ENCODE measurements at regions not wholly inside any gene's neighbourhood (a gene's known extent, or its start where the extent isn't known, plus 50 kb on each side); places are given as distances from the start of the nearest gene placed in this dataset.
"Not testable (repeated sequence)": the region's sequence is repeated elsewhere in the genome, so short reads cannot be mapped to it uniquely, and the experiment has no call there.

DNA sequence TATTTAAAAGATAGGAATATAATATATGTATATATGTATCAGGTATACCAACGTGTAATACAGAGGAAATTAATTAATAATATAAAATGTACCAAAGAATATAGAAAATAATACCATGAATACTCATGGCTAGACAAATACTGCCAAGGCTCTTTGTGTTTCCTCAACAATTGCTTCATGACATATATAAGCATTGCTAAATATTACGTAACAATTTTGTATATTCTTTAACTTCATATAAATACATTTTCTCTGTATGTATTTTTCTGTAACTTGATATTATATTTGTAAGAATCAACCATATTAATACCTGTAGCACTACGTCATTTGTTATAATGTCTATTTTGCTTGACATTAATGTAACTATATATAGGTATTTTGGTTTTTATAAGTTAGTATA, 104.0 kb downstream of the CEP44 start:
- no peak for TF ChIP-seq EZH2phosphoT487 (IDR thresholded peaks at IDR 0.05; ENCODE audit: borderline replicate concordance)
- TF ChIP-seq, protein P1, sequence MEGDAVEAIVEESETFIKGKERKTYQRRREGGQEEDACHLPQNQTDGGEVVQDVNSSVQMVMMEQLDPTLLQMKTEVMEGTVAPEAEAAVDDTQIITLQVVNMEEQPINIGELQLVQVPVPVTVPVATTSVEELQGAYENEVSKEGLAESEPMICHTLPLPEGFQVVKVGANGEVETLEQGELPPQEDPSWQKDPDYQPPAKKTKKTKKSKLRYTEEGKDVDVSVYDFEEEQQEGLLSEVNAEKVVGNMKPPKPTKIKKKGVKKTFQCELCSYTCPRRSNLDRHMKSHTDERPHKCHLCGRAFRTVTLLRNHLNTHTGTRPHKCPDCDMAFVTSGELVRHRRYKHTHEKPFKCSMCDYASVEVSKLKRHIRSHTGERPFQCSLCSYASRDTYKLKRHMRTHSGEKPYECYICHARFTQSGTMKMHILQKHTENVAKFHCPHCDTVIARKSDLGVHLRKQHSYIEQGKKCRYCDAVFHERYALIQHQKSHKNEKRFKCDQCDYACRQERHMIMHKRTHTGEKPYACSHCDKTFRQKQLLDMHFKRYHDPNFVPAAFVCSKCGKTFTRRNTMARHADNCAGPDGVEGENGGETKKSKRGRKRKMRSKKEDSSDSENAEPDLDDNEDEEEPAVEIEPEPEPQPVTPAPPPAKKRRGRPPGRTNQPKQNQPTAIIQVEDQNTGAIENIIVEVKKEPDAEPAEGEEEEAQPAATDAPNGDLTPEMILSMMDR (conservative IDR thresholded peaks at IDR 0.05; ENCODE audit: low read length): no peak
- no peaks in the 10 kb centered on the region for H3K9me2 ChIP-seq (replicated peaks; ENCODE audit: low read depth, low read length)
- no peaks in the 10 kb centered on the region for H3K9me3 ChIP-seq (ENCODE audit: insufficient read depth, low read depth, low read length)
- H3K4me1 ChIP-seq (ENCODE audit: insufficient read depth, low read length, poor library complexity, severe bottlenecking): peaks cover 8% of the 10 kb centered on the region
- H3K4me3 ChIP-seq (ENCODE audit: low read length, poor library complexity, severe bottlenecking): no peak overlapping the region
- no peak overlapping the region for H3K4me2 ChIP-seq (ENCODE audit: low read depth, low read length, poor library complexity, severe bottlenecking)
- H3K36me3 ChIP-seq (ENCODE audit: insufficient read depth, low read length): no peaks in the 10 kb centered on the region
- no peaks in the 10 kb centered on the region for H4K20me1 ChIP-seq (ENCODE audit: insufficient read depth, low read length, poor library complexity, severe bottlenecking)
- no peaks in the 10 kb centered on the region for H3K79me2 ChIP-seq (ENCODE audit: insufficient read depth, low read length)
- no peaks in the 10 kb centered on the region for H3F3A ChIP-seq (ENCODE audit: low read depth)
- no peaks in the 10 kb centered on the region for H3K27me3 ChIP-seq (ENCODE audit: insufficient read depth, low read length, poor library complexity, severe bottlenecking)
- H2AFZ ChIP-seq (ENCODE audit: low read length): no peak overlapping the region
- no peak overlapping the region for H3K9ac ChIP-seq (ENCODE audit: low read depth, low read length, poor library complexity, severe bottlenecking)

DNA sequence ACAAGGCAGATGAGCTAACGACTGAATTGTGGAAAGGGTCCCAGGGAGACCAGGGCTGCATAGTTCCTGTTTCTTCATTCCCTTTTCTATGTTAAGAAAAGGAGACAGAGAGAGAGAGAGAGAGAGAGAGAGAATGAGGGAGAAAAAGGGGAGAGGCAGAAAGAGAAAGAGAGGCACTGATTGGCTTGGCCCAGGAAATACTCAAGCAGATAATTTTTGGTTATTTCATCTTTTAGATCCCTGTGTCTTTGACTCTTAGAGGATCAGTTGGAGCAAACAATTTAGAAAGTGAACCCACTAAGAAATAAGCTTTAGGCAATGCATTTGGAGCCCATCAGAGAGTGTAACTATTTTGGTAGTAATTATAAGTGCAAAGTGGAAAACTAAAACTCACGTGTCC, 103.4 kb downstream of the CEP44 start:
- H3K9ac ChIP-seq (ENCODE audit: low read depth, low read length, poor library complexity, severe bottlenecking): no peak overlapping the region
- no peaks in the 10 kb centered on the region for H3K36me3 ChIP-seq (ENCODE audit: insufficient read depth, low read length)
- H3K79me2 ChIP-seq (ENCODE audit: insufficient read depth, low read length): no peaks in the 10 kb centered on the region
- H3K9me3 ChIP-seq (ENCODE audit: insufficient read depth, low read depth, low read length): no peaks in the 10 kb centered on the region
- peak overlapping the region; percentile 60 for H2AFZ ChIP-seq (ENCODE audit: low read length)
- H3K4me2 ChIP-seq (ENCODE audit: low read depth, low read length, poor library complexity, severe bottlenecking): no peak overlapping the region
- no peaks in the 10 kb centered on the region for H4K20me1 ChIP-seq (ENCODE audit: insufficient read depth, low read length, poor library complexity, severe bottlenecking)
- H3K27me3 ChIP-seq (ENCODE audit: insufficient read depth, low read length, poor library complexity, severe bottlenecking): no peaks in the 10 kb centered on the region
- no peaks in the 10 kb centered on the region for H3F3A ChIP-seq (ENCODE audit: low read depth)
- H3K9me2 ChIP-seq (replicated peaks; ENCODE audit: low read depth, low read length): no peaks in the 10 kb centered on the region
- no peak for TF ChIP-seq EZH2phosphoT487 (IDR thresholded peaks at IDR 0.05; ENCODE audit: borderline replicate concordance)
- TF ChIP-seq, protein P1 (conservative IDR thresholded peaks at IDR 0.05; ENCODE audit: low read length): no peak
- H3K4me3 ChIP-seq (ENCODE audit: low read length, poor library complexity, severe bottlenecking): no peak overlapping the region
- peaks cover 8% of the 10 kb centered on the region for H3K4me1 ChIP-seq (ENCODE audit: insufficient read depth, low read length, poor library complexity, severe bottlenecking)

DNA sequence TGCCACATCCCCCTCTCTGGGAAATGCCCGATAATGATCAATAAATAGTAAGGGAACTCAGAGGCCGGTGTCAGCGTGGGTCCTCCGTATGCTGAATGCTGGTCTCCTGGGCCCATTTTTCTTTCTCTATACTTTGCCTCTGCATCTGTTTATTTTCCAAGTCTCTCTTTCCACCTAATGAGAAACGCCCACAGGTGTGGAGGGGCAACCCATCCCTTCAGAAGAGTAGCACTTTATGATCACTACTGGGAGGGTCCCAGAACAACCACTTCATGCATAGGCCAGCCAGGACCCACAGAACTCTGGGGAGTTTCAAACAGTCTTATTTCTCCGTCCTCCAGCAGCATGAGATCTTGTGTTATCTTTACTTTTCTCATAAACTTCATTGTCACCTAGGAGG, 100.1 kb downstream of the CEP44 start:
- Histone ChIP-seq H3K9ac (ENCODE audit: low read depth, low read length, poor library complexity, severe bottlenecking) (no peak overlapping the region), H3K27me3 (ENCODE audit: insufficient read depth, low read length, poor library complexity, severe bottlenecking) (no peaks in the 10 kb centered on the region), H3F3A (ENCODE audit: low read depth) (no peaks in the 10 kb centered on the region), H4K20me1 (ENCODE audit: insufficient read depth, low read length, poor library complexity, severe bottlenecking) (no peaks in the 10 kb centered on the region), H3K4me3 (ENCODE audit: low read length, poor library complexity, severe bottlenecking) (no peak overlapping the region), H3K9me3 (ENCODE audit: insufficient read depth, low read depth, low read length) (no peaks in the 10 kb centered on the region), H3K4me1 (ENCODE audit: insufficient read depth, low read length, poor library complexity, severe bottlenecking) (no peaks in the 10 kb centered on the region), H3K79me2 (ENCODE audit: insufficient read depth, low read length) (no peaks in the 10 kb centered on the region), H3K36me3 (ENCODE audit: insufficient read depth, low read length) (no peaks in the 10 kb centered on the region), H3K4me2 (ENCODE audit: low read depth, low read length, poor library complexity, severe bottlenecking) (no peak overlapping the region), H3K9me2 (replicated peaks; ENCODE audit: low read depth, low read length) (no peaks in the 10 kb centered on the region), H2AFZ (ENCODE audit: low read length) (0 out of 2 replicates have a peak overlapping the region, but pooled peaks have one; percentile 18)
- no peak for TF ChIP-seq EZH2phosphoT487 (IDR thresholded peaks at IDR 0.05; ENCODE audit: borderline replicate concordance)
- TF ChIP-seq, protein P1 (conservative IDR thresholded peaks at IDR 0.05; ENCODE audit: low read length): no peak

DNA sequence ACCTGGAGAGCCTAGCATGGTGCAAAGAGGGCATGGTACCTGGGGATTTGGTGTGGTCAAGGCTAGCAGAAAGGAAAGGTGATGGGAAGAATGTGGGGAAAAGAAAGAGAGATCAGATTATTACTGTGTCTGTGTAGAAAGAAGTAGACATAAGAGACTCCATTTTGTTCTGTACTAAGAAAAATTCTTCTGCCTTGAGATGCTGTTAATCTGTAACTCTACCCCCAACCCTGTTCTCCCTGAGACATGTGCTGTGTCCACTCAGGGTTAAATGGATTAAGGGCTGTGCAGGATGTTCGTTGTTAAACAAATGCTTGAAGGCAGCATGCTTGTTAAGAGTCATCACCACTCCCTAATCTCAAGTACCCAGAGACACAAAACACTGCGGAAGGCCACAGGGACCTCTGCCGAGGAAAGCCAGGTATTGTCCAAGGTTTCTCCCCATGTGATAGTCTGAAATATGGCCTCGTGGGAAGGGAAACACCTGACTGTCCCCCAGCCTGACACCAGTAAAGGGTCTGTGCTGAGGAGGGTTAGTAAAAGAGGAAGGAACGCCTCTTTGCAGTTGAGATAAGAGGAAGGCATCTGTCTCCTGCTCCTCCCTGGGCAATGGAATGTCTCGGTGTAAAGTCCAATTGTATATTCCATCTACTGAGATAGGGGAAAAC, 99.4 kb downstream of the CEP44 start:
- H3K79me2 ChIP-seq (ENCODE audit: insufficient read depth, low read length); H3K4me3 ChIP-seq (ENCODE audit: low read length, poor library complexity, severe bottlenecking); H3K36me3 ChIP-seq (ENCODE audit: insufficient read depth, low read length); H3K4me1 ChIP-seq (ENCODE audit: insufficient read depth, low read length, poor library complexity, severe bottlenecking); H2AFZ ChIP-seq (ENCODE audit: low read length); H3F3A ChIP-seq (ENCODE audit: low read depth); H3K9me3 ChIP-seq (ENCODE audit: insufficient read depth, low read depth, low read length); H3K27me3 ChIP-seq (ENCODE audit: insufficient read depth, low read length, poor library complexity, severe bottlenecking); H3K9ac ChIP-seq (ENCODE audit: low read depth, low read length, poor library complexity, severe bottlenecking); H3K9me2 ChIP-seq (replicated peaks; ENCODE audit: low read depth, low read length); H3K4me2 ChIP-seq (ENCODE audit: low read depth, low read length, poor library complexity, severe bottlenecking); H4K20me1 ChIP-seq (ENCODE audit: insufficient read depth, low read length, poor library complexity, severe bottlenecking): not testable (repeated sequence)
